Right lobe of liver (tissue), 6 donors: ENCODE measurements at regions not wholly inside any gene's neighbourhood (a gene's known extent, or its start where the extent isn't known, plus 50 kb on each side); places are given as distances from the start of the nearest gene placed in this dataset.

Experiments
- ATAC-seq, 4 donors: fragments of 200-7000 bp; cut with Tn5 transposase; one replicate each; pipeline ENCODE4 v1.9.1; 2020; ENCODE audit warnings: mild to moderate bottlenecking in 4 of 4, moderate library complexity in 4 of 4
- DNase-seq, 3 donors: peaks; one replicate each; pipeline ENCODE4 v3.0.0-alpha.2; 2020
- H3K27ac ChIP-seq, 3 donors: fragments of 200-600 bp; one replicate each; pipeline ENCODE4 v1.8.0; 2022
- H3K27me3 ChIP-seq, 2 donors: fragments of 200-600 bp; one replicate each; pipeline ENCODE4 v1.8.0; 2022
- H3K36me3 ChIP-seq, 4 donors: fragments of 200-600 bp; sonication (generic) in 1 of 4; one replicate each; pipeline versions ENCODE4 v1.5.1 to v1.8.0; 2017 to 2022; ENCODE audit warnings: control low read depth in 1 of 4
- H3K4me1 ChIP-seq, 4 donors: fragments of 200-600 bp; sonication (generic) in 1 of 4; one replicate each; pipeline versions ENCODE4 v1.5.1 to v1.8.0; 2017 to 2022; ENCODE audit warnings: control low read depth in 1 of 4
- H3K4me3 ChIP-seq, 3 donors: fragments of 200-600 bp; one replicate each; pipeline ENCODE4 v1.8.0; 2022
- H3K9me3 ChIP-seq, 4 donors: fragments of 200-600 bp; sonication (generic) in 1 of 4; one replicate each; pipeline versions ENCODE4 v1.5.1 to v1.8.0; 2017 to 2022; ENCODE audit warnings: control low read depth in 1 of 4
- POLR2A ChIP-seq: fragments of 450-650 bp; IDR thresholded peaks from one replicate; pipeline ENCODE4 v1.6.1; 2017; ENCODE audit warnings: antibody characterized with exemption, mild to moderate bottlenecking
- WGBS: methylation state at CpG from one replicate; pipeline ENCODE4 v1.1.6; 2018; ENCODE audit warnings: low coverage, low lambda C conversion rate; ENCODE audit not compliant: insufficient coverage; ENCODE audit errors: missing lambda C conversion rate; 5-methylcytosine and 5-hydroxymethylcytosine counted together
- intact Hi-C, 2 donors: fragments of 100-400 bp; cut with DNase I; formaldehyde crosslinking; loops; one replicate each; pipeline versions ENCODE4 v1.11.2 to v1.14.1; 2022
- TF ChIP-seq, protein P1 (sequence below), 4 donors: fragments of 200-600 bp in 3 of 4; fragments of 450-650 bp in 1 of 4; IDR thresholded peaks; one replicate each; pipeline versions ENCODE4 v1.5.1 to v1.8.0; 2016 to 2022; ENCODE audit warnings: antibody characterized with exemption in 4 of 4, mild to moderate bottlenecking in 2 of 4
- donor health status: DM: no; HTN: yes; CAD: no.
- donor health status: DM: no; HTN: no; CAD: no.
- donor health status: DM: no; HTN: no; CAD: no.
- donor health status: DM: no; HTN: yes; CAD: no.
- donor health status: DM: no; HTN: yes; CAD: no.

DNA sequence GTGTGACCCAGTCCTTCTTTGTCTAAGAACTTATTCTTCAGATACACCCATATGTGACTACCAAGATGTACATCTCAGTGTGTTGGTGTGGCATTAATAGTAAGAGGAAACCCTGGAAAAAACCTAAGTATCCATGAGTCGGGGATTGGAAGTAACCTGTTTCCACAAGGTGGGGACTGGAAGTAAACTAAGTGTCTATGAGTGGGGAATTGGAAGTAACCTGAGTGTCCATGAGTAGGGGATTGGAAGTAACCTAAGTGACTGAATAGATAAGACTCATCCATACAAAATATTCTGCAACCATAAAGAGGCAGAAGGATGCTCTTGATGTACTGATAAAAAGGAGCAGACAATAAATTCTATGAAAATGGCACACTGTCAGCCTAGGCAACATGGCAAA is 184.7 kb downstream of the PHETA1 start:
- ATAC-seq (no peak), DNase-seq (no peak)
- TF ChIP-seq, protein P1, sequence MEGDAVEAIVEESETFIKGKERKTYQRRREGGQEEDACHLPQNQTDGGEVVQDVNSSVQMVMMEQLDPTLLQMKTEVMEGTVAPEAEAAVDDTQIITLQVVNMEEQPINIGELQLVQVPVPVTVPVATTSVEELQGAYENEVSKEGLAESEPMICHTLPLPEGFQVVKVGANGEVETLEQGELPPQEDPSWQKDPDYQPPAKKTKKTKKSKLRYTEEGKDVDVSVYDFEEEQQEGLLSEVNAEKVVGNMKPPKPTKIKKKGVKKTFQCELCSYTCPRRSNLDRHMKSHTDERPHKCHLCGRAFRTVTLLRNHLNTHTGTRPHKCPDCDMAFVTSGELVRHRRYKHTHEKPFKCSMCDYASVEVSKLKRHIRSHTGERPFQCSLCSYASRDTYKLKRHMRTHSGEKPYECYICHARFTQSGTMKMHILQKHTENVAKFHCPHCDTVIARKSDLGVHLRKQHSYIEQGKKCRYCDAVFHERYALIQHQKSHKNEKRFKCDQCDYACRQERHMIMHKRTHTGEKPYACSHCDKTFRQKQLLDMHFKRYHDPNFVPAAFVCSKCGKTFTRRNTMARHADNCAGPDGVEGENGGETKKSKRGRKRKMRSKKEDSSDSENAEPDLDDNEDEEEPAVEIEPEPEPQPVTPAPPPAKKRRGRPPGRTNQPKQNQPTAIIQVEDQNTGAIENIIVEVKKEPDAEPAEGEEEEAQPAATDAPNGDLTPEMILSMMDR (IDR thresholded peaks at IDR 0.05), result no peak
- TF ChIP-seq POLR2A, result no peak
- intact Hi-C loops, result no loop called here
- Histone ChIP-seq H3K4me3 (no peak overlapping the region), H3K4me1 (no peaks in the 10 kb centered on the region), H3K27me3 (no peaks in the 10 kb centered on the region), H3K9me3 (no peaks in the 10 kb centered on the region), H3K36me3 (no peaks in the 10 kb centered on the region), H3K27ac (no peak overlapping the region)
- WGBS, result 100% methylated on average over 1 of the region's 1 CpG

DNA sequence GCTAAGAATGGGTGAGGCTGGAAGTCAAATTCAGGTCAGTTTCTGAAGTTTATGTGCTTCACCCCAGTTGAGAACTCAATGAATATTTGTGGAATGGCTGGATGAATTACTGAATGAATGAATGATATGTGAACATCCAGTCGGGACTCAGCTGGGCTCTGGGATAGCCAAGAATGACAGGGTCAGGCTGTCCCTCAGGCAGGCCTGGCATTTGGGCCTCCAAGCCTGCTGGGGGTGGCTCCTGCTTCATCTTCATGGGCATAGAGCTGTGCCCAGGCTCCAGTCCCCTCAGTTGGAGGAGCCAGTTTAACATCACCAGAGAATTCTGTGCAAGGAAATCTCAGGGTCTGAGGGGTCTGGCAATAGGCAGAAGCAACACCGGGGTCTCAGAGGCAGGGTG is 185.8 kb downstream of the PHETA1 start:
- WGBS, result 38% methylated on average over 1 of the region's 2 CpGs
- Histone ChIP-seq H3K27ac (no peak overlapping the region), H3K27me3 (no peaks in the 10 kb centered on the region), H3K4me3 (no peak overlapping the region), H3K9me3 (no peaks in the 10 kb centered on the region), H3K36me3 (no peaks in the 10 kb centered on the region), H3K4me1 (peaks cover 0 to 1% (median under 1%) of the 10 kb centered on the region in 4 donors)
- intact Hi-C loops, result no loop called here
- DNase-seq (no peak), ATAC-seq (no peak)
- TF ChIP-seq POLR2A, result no peak
- TF ChIP-seq, protein P1 (IDR thresholded peaks at IDR 0.05), result no peak

DNA sequence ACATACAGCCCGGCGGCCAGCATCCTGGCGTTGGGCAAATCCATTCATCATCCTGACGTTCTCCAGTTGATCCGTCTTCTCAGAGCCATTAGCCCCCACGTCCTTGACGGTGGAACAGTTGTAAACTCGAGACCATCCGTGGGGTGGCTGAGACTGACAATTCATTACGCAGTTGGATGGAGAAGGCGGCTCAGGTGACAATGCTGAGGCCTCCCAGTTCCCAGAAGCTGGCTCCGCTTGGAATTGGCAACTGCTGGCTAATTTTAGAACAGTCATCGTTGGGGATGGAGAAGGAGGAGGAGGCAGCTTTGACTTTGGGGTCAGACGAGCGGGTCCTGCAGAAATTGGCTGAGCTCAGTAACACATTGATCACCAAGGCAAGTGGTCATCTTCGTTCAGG is 186.5 kb downstream of the PHETA1 start:
- Histone ChIP-seq H3K27me3 (no peaks in the 10 kb centered on the region), H3K4me3 (no peak overlapping the region), H3K9me3 (no peaks in the 10 kb centered on the region), H3K27ac (no peak overlapping the region), H3K36me3 (no peaks in the 10 kb centered on the region), H3K4me1 (peaks cover 0 to 5% (median 2%) of the 10 kb centered on the region in 4 donors)
- no peak for DNase-seq
- ATAC-seq, result no peak
- 90% methylated on average over 13 of the region's 16 CpGs for WGBS
- intact Hi-C loops, result no loop called here
- TF ChIP-seq POLR2A, result no peak
- TF ChIP-seq, protein P1 (IDR thresholded peaks at IDR 0.05), result no peak

DNA sequence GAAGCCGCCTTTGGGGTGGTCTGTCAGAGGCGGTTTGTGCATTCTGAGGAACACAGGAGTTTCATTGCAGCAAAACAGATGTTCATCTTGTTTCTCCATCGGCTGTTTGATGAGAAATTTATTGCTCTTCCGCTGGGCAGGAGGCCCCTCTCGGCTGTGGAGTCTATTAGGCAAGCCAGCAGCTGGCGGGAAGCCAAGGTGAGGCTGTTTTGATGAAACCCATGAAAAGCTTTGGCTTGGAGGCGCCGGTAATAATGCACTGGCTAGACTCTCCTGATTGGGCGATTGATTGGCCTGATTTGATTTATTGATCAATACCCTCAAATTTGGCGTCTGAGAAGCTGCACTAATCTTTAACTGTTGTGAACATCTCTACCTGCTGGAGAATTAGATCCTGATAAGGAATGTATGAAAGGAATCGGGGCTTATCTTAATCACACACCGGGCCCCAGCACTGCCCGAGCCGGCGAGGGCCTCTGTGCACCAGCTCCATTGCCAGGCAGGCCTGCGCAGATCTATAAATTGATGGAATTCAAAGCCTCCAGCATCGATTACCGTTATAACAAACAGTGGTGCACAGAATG is 187.7 kb downstream of the PHETA1 start:
- DNase-seq, result peak; percentile 70 to 78 (median 75)
- no peak overlapping the region for H3K4me3 ChIP-seq
- 35% methylated on average over 12 of the region's 18 CpGs for WGBS
- peaks cover 0 to 5% (median 2%) of the 10 kb centered on the region in 4 donors for H3K4me1 ChIP-seq
- H3K9me3 ChIP-seq, result no peaks in the 10 kb centered on the region
- TF ChIP-seq, protein P1 (IDR thresholded peaks at IDR 0.05), result no peak
- no peak for TF ChIP-seq POLR2A
- peak in 3 of 4 donors; percentile 26 to 60 (median 55) for ATAC-seq
- no peaks in the 10 kb centered on the region for H3K27me3 ChIP-seq
- H3K36me3 ChIP-seq, result no peaks in the 10 kb centered on the region
- intact Hi-C loops, result no loop called here
- no peak overlapping the region for H3K27ac ChIP-seq
